Thyroid gland (tissue), 4 donors: ENCODE measurements at regions not wholly inside any gene's neighbourhood (a gene's known extent, or its start where the extent isn't known, plus 50 kb on each side); places are given as distances from the start of the nearest gene placed in this dataset.

Source experiments
- POLR2A ChIP-seq, 2 donors: fragments of 450-650 bp; IDR thresholded peaks; one replicate each; pipeline ENCODE4 v1.6.1; 2017; ENCODE audit warnings: antibody characterized with exemption in 2 of 2, mild to moderate bottlenecking in 2 of 2, moderate library complexity in 1 of 2
- TF ChIP-seq, protein P1 (sequence below), 6 experiments: fragments of 200-600 bp in 3 of 6; fragments of 450-650 bp in 3 of 6; sonication (generic) in 3 of 6; IDR thresholded peaks; one replicate each; pipeline ENCODE4 v1.5.1; 2016 to 2019; ENCODE audit warnings: antibody characterized with exemption in 6 of 6, mild to moderate bottlenecking in 2 of 6, inconsistent platforms in 1 of 6, moderate library complexity in 1 of 6

GRCh38 chr6:164152611-164153010 lies 738.1 kb downstream of the QKI start:
- no peak for TF ChIP-seq POLR2A (IDR thresholded peaks at IDR 0.05)
- TF ChIP-seq, protein P1, sequence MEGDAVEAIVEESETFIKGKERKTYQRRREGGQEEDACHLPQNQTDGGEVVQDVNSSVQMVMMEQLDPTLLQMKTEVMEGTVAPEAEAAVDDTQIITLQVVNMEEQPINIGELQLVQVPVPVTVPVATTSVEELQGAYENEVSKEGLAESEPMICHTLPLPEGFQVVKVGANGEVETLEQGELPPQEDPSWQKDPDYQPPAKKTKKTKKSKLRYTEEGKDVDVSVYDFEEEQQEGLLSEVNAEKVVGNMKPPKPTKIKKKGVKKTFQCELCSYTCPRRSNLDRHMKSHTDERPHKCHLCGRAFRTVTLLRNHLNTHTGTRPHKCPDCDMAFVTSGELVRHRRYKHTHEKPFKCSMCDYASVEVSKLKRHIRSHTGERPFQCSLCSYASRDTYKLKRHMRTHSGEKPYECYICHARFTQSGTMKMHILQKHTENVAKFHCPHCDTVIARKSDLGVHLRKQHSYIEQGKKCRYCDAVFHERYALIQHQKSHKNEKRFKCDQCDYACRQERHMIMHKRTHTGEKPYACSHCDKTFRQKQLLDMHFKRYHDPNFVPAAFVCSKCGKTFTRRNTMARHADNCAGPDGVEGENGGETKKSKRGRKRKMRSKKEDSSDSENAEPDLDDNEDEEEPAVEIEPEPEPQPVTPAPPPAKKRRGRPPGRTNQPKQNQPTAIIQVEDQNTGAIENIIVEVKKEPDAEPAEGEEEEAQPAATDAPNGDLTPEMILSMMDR (IDR thresholded peaks at IDR 0.05): no peak
